Liver (tissue), 8 donors: ENCODE measurements at regions not wholly inside any gene's neighbourhood (a gene's known extent, or its start where the extent isn't known, plus 50 kb on each side); places are given as distances from the start of the nearest gene placed in this dataset.

ENCODE experiments used
- DNase-seq: peaks from one replicate; pipeline ENCODE4 v3.0.0-alpha.2; 2017; ENCODE audit warnings: low spot score
- H3K27ac ChIP-seq, 2 donors: one replicate each; pipeline ENCODE4 v1.7.0; 2013; ENCODE audit warnings: inconsistent platforms in 2 of 2, low read length in 2 of 2, control low read depth in 1 of 2, low read depth in 1 of 2, mild to moderate bottlenecking in 1 of 2
- H3K27me3 ChIP-seq, 4 donors: one replicate each; pipeline versions ENCODE4 v1.6.1 to v1.7.0; 2013; ENCODE audit warnings: low read length in 3 of 4, inconsistent platforms in 1 of 4, mild to moderate bottlenecking in 1 of 4, moderate library complexity in 1 of 4; ENCODE audit not compliant: control insufficient read depth in 4 of 4, insufficient read depth in 4 of 4
- H3K36me3 ChIP-seq, 4 donors: one replicate each; pipeline versions ENCODE4 v1.6.1 to v1.7.0; 2013; ENCODE audit warnings: low read length in 3 of 4, mild to moderate bottlenecking in 3 of 4, low read depth in 1 of 4, moderate library complexity in 1 of 4; ENCODE audit not compliant: control insufficient read depth in 4 of 4, insufficient read depth in 3 of 4
- H3K4me1 ChIP-seq, 4 donors: one replicate each; pipeline versions ENCODE4 v1.6.1 to v1.7.0; 2013; ENCODE audit warnings: low read length in 3 of 4, mild to moderate bottlenecking in 3 of 4, moderate library complexity in 1 of 4; ENCODE audit not compliant: control insufficient read depth in 4 of 4, insufficient read depth in 4 of 4
- H3K4me3 ChIP-seq, 3 donors: one replicate each; pipeline versions ENCODE4 v1.6.1 to v1.7.0; 2013; ENCODE audit warnings: low read length in 3 of 3, control low read depth in 1 of 3, low read depth in 1 of 3, mild to moderate bottlenecking in 1 of 3
- H3K9ac ChIP-seq, 2 donors: one replicate each; pipeline ENCODE4 v1.7.0; 2013; ENCODE audit warnings: low read length in 2 of 2, mild to moderate bottlenecking in 2 of 2, moderate library complexity in 2 of 2, control low read depth in 1 of 2, low read depth in 1 of 2
- H3K9me3 ChIP-seq, 4 donors: one replicate each; pipeline versions ENCODE4 v1.6.1 to v1.7.0; 2013; ENCODE audit warnings: low read length in 3 of 4; ENCODE audit not compliant: control insufficient read depth in 4 of 4
- CTCF ChIP-seq: fragments of 150-350 bp; IDR thresholded peaks from 2 replicates; pipeline ENCODE4 v1.5.1; 2017; ENCODE audit warnings: improper control_type of control experiment, low read depth, low read length; ENCODE audit not compliant: missing input control
- EGR1 ChIP-seq, 2 donors: IDR thresholded peaks; 2 replicates each; pipeline ENCODE4 v1.6.1; 2016 to 2018; ENCODE audit warnings: antibody characterized with exemption in 2 of 2, low read depth in 2 of 2
- FOXA2 ChIP-seq: IDR thresholded peaks from 2 replicates; pipeline ENCODE4 v1.6.1; 2016; ENCODE audit warnings: antibody characterized with exemption
- HNF4A ChIP-seq, 2 donors: conservative IDR thresholded peaks; 2 replicates each; pipeline ENCODE4 v1.6.1; 2016; ENCODE audit warnings: antibody characterized with exemption in 2 of 2, mild to moderate bottlenecking in 2 of 2
- HNF4G ChIP-seq: IDR thresholded peaks from 2 replicates; pipeline ENCODE4 v1.6.1; 2016; ENCODE audit warnings: antibody characterized with exemption
- MAX ChIP-seq: IDR thresholded peaks from 2 replicates; pipeline ENCODE4 v1.6.1; 2016; ENCODE audit warnings: antibody characterized with exemption
- NR2F2 ChIP-seq: IDR thresholded peaks from 2 replicates; pipeline ENCODE4 v1.6.1; 2016; ENCODE audit warnings: antibody characterized with exemption
- RAD21 ChIP-seq, 2 donors: IDR thresholded peaks; 2 replicates each; pipeline ENCODE4 v1.6.1; 2016; ENCODE audit warnings: antibody characterized with exemption in 2 of 2, mild to moderate bottlenecking in 2 of 2
- REST ChIP-seq: IDR thresholded peaks from 2 replicates; pipeline ENCODE4 v1.6.1; 2016; ENCODE audit warnings: antibody characterized with exemption, mild to moderate bottlenecking
- RXRA ChIP-seq, 2 donors: IDR thresholded peaks; 2 replicates each; pipeline ENCODE4 v1.6.1; 2017 to 2018; ENCODE audit warnings: antibody characterized with exemption in 2 of 2, mild to moderate bottlenecking in 1 of 2
- SP1 ChIP-seq: IDR thresholded peaks from 2 replicates; pipeline ENCODE4 v1.6.1; 2018; ENCODE audit warnings: antibody characterized with exemption, mild to moderate bottlenecking
- TAF1 ChIP-seq: conservative IDR thresholded peaks from 2 replicates; pipeline ENCODE4 v1.6.1; 2016; ENCODE audit warnings: antibody characterized with exemption, mild to moderate bottlenecking
- YY1 ChIP-seq: IDR thresholded peaks from 2 replicates; pipeline ENCODE4 v1.6.1; 2016; ENCODE audit warnings: antibody characterized with exemption, mild to moderate bottlenecking
- ZBTB33 ChIP-seq: IDR thresholded peaks from 2 replicates; pipeline ENCODE4 v1.6.1; 2016; ENCODE audit warnings: antibody characterized with exemption
- WGBS: extraction: QIAGEN DNeasy Blood & Tissue Kit; methylation state at CpG from one replicate; pipeline ENCODE4 v1.1.7; 2013; 5-methylcytosine and 5-hydroxymethylcytosine counted together
- donor health status: healthy.
- donor health status: healthy.
- donor health status: healthy.
- donor health status: healthy.
- donor health status: healthy.

GRCh38 chr5:117892360-117892759 is 1096.0 kb downstream of the DTWD2 start (continued):
- TF ChIP-seq RAD21 (IDR thresholded peaks at IDR 0.05): no peak
- TF ChIP-seq YY1: no peak
- TF ChIP-seq MAX: no peak

GRCh38 chr5:117889596-117889995 is 1098.8 kb downstream of the DTWD2 start:
- Histone ChIP-seq H3K4me1 (no peaks in the 10 kb centered on the region), H3K36me3 (no peaks in the 10 kb centered on the region), H3K9me3 (no peaks in the 10 kb centered on the region), H3K27ac (no peak overlapping the region), H3K4me3 (no peak overlapping the region), H3K27me3 (peaks cover 0 to 2% (median 0%) of the 10 kb centered on the region in 4 donors), H3K9ac (no peak overlapping the region)
- TF ChIP-seq REST: no peak
- no peak for TF ChIP-seq SP1
- no peak for TF ChIP-seq TAF1
- no peak for TF ChIP-seq RAD21 (IDR thresholded peaks at IDR 0.05)
- TF ChIP-seq FOXA2: no peak
- no peak for TF ChIP-seq HNF4G
- TF ChIP-seq NR2F2: no peak
- TF ChIP-seq RXRA (IDR thresholded peaks at IDR 0.05): no peak
- DNase-seq: no peak

- Histone ChIP-seq H3K4me3 (peak overlapping the region in 1 of 3 donors; percentile 26), H3K36me3 (no peaks in the 10 kb centered on the region), H3K9ac (no peak overlapping the region), H3K4me1 (no peaks in the 10 kb centered on the region), H3K9me3 (no peaks in the 10 kb centered on the region), H3K27ac (no peak overlapping the region), H3K27me3 (peaks cover 0 to 2% (median 0%) of the 10 kb centered on the region in 4 donors)
- TF ChIP-seq CTCF: no peak
- no peak for TF ChIP-seq NR2F2
- TF ChIP-seq EGR1 (IDR thresholded peaks at IDR 0.05; ENCODE audit: low read depth in 2 of 2): no peak
- TF ChIP-seq HNF4A (conservative IDR thresholded peaks at IDR 0.05): no peak
- no peak for TF ChIP-seq RXRA (IDR thresholded peaks at IDR 0.05)
- TF ChIP-seq ZBTB33: no peak
- WGBS: 43% methylated on average over 2 of the region's 2 CpGs
- no peak for DNase-seq
These were observed 1099.7 kb downstream of the DTWD2 start for GRCh38 chr5:117888688-117889087.
